HG03565 (cell line): ENCODE measurements at regions not wholly inside any gene's neighbourhood (a gene's known extent, or its start where the extent isn't known, plus 50 kb on each side); places are given as distances from the start of the nearest gene placed in this dataset.
"Not testable (repeated sequence)": the region's sequence is repeated elsewhere in the genome, so short reads cannot be mapped to it uniquely, and the experiment has no call there.

Source experiments
- ATAC-seq: cut with Tn5 transposase; IDR thresholded peaks from one replicate; pipeline ENCODE4 v1.9.1; 2021; ENCODE audit warnings: mild to moderate bottlenecking, moderate library complexity; ENCODE audit not compliant: unreplicated experiment

GRCh38 chr5:39720136-39720535 lies 295.4 kb upstream of the DAB2 start:
- no peak for ATAC-seq

GRCh38 chr5:39717176-39717897 lies 292.6 kb upstream of the DAB2 start:
- no peak for ATAC-seq

DNA sequence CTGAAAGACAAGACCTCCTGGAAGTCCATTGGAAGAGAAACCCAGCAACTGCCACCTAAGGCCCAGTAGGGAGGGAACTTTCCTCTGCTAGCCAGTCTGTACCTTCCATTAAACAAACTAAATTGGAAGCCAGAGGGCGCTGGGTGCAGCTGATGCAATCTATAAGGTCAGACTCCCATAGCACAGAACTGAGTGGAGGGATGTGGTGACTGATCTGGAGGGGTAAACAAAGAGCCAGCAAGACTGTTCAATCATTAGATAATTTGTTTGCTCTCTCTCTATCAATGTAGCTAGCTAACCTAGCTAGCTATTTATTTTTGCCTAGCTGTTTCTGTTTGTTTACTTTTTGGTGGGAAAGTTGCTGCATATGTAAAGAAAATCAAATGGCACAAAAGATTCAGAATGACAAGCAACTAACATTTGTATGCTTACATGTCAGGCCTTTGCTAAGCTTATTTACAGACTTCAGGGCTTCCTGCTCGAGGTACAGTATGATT lies 291.8 kb upstream of the DAB2 start:
- ATAC-seq: no peak

GRCh38 chr5:39714036-39714698 lies 289.4 kb upstream of the DAB2 start:
- ATAC-seq: no peak

DNA sequence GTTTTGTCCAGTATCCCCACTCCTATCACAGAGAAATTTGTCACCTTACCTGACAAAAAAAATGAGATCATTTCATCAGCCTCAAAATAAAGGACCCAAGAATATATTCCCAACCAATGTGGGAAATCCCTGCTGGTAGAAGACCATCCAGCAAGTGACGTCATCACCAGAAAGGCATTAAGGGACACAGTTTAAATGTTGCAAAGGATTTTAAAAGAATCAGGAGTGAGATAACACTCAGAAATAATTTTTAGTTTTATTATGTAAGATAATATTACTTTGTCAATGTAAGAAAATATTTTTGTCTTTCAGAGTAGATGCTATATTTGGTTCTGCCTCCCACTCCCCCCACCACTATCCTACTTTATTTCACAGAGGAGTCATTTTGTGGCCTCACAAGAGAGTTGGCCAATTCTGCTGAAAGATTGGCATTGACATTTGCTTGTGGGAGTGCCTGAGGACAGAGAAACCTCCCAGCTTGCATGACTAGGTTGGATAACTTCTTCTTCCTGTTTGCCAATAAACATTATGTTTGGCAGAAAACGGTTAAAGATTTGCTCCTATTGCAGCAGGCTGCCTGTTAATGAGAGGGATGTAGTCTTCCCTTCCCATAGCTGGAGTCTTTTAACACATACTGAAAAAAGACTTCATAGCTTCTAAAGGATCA lies 288.6 kb upstream of the DAB2 start:
- no peak for ATAC-seq

DNA sequence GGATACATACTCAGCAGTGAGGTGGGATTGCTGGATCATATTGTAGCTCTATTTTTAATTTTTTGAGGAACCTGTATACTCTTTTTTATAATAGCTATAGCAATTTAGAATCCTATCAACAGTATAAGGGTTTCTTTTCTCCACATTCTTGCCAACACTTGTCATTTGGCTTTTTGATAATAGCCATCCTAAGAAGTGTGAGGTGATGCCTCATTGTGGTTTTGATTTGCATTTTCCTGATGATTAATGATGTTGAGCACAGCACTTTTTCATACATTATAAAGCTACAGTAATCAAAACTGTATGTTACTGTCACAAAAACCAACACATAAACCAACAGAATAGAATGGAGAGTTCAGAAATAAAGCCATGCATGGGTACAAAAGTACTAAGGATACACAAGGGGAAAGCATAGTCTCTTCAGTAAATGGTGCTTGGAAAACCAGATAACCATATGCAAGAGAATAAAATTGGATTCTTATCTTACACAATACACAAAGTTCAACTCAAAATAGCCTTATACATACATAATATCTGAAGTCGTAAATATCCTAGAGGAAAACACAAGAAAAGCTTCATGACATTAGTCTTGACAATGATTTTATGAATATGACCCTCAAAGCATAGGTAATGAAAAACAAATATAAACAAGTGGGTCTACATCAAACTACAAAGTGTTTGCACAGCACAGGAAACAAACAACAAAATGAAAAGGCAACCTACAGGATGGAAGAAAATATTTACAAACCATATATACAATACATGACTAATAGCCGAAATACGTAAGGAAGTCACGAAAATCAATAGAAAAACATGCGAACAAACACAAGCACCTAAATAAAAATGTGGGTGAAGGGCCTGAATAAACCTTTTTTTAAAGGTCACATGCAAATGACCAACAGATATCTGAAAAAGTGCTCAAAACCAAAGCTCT lies 287.8 kb upstream of the DAB2 start:
- no peak for ATAC-seq

DNA sequence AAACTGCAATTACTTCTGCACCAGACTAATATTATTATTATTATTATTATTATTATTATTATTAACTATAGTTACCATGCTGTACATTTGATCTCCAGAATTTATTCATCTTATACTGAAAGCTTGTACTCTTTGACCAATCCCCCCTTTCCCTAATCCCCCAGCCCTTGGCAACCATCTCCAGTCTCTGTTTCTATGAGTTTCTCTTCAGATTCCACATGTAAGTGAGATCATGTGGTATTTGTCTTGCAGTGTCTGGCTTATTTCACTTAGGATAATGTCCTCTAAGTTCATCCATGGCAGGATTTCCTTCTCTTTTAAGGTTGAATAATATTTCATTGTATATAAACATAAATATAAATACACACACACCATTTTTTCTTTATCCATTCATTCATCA lies 287.0 kb upstream of the DAB2 start:
- no peak for ATAC-seq

DNA sequence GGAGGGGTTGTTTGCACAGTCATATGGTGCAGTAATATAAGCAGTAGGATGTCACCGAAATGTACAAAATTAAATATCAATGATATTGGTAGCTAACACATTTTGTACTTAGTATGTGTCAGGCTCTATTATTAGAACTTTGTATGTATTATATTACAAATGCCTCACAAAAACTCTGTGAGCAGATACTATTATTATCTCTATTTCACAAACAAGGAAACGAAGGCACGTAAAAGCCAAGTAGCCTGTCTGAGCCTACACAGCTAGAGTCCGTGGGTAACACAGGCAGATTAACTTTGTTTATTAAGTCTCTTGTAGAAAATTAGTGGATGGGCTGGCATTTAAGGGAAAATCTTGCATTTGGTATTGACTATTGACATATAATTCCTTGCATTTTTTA lies 284.3 kb upstream of the DAB2 start:
- ATAC-seq: no peak

DNA sequence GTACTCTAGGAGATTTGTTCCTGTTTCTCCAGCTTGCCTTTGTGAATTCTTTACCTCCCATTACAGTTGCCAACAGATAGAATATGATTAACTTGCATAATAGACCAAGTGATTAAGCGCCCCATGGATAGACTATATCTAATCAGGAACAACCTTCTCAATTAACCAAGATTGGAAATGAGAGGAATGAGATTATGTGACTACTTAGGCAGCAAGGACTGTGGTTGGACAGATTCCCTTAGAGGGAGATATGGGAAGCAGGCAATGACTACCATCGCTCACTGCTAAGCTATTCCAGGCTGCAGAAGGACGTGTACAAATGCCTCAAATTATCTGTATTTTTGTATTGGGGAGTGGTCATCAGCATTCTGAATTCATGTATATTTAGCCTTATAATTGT lies 278.1 kb upstream of the DAB2 start:
- ATAC-seq: no peak

GRCh38 chr5:39700523-39700922 lies 275.7 kb upstream of the DAB2 start:
- no peak for ATAC-seq

GRCh38 chr5:39698838-39699560 lies 274.2 kb upstream of the DAB2 start:
- no peak for ATAC-seq

DNA sequence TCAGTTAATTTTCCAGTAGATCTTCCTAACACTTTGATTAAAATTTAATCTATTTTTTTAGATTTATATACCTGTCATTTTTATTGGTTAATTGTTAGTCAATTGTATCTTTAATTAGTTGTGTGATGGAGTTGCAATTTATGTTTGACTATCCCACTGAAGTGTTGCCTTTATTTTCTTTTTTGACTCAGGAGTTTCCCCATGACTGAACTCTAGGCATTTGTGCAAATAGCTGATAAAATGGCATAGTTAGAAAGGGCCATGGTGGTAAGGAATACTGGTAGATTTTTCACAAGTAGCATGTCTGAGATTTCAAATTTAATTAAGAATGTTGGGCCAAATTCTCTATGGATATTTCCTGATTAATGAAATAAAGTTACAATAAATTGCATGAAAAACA lies 273.1 kb upstream of the DAB2 start:
- no peak for ATAC-seq

- no peak for ATAC-seq
Observed at GRCh38 chr5:39696672-39697398, 272.1 kb upstream of the DAB2 start.

DNA sequence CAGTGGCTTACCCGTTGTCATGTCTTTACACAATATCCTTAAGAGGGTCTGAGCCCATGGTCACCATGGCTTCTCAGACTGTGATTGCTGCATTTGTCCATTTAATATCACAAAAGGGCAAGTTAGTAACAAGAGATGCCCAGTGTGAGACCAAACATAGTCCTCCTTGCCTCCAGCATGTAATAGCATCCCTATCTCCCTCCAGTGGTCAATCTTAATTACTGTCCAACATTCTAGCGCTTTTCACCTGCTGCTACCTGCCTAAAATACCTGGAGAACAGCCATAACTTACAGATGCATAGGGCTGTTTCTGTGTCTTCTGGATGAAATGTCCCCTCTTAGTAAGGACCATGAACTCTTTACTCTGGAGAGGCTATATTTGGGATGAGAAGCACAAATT lies 267.2 kb upstream of the DAB2 start:
- no peak for ATAC-seq

DNA sequence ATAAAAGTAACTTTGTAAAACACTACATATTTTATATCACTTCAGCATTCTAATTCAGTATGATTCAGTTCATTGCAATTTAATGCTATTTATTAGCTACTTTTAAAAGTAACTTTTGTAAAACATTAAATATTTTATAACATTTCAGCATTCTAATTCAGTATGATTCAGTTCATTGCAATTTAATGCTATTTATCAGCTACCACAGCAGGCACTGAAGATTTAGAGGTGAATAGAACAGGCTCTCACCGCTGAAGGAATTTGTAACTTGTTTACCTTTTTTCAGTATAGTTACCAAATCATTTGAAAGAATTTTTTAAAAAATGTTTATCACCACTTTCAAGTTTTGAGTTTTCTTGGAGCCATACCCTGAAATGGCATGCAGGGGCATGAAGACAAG lies 266.4 kb upstream of the DAB2 start:
- no peak for ATAC-seq

DNA sequence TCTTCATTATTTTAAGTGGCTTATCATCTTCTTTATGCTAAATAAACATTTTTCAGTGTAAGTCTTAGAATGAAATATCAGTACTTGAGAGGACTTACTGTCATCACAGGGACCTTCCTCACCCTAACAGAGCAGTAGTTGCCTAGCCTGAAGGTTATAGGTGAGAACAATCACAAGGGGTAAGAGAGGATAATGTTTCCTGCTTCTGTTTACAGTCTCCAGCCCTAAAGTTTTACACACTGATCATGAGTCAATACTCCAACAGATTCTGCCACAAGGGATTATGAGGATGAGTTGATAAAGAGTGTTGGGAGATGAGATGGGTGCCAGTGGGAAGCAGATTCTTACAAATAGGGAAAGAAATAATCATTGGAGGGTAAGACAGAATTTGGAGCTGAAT lies 265.1 kb upstream of the DAB2 start:
- no peak for ATAC-seq

DNA sequence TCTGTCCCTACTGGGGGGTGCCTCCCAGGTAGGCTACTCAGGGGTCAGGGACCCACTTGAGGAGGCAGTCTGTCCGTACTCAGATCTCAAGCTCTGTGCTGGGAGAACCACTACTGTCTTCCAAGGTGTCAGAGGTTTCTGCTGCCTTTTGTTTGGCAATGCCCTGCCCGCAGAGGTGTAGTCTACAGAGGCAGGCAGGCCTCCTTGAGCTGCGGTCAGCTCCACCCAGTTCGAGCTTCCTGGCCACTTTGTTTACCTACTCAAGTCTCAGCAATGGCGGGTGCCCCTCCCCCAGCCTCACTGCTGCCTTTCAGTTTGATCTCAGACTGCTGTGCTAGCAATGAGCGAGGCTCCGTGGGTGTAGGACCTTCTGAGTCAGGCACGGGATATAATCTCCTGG lies 263.1 kb upstream of the DAB2 start:
- not testable (repeated sequence) for ATAC-seq

GRCh38 chr5:39680213-39680612 lies 255.4 kb upstream of the DAB2 start:
- ATAC-seq: no peak

- ATAC-seq: no peak
Observed at GRCh38 chr5:39678534-39678933, 253.8 kb upstream of the DAB2 start.

DNA sequence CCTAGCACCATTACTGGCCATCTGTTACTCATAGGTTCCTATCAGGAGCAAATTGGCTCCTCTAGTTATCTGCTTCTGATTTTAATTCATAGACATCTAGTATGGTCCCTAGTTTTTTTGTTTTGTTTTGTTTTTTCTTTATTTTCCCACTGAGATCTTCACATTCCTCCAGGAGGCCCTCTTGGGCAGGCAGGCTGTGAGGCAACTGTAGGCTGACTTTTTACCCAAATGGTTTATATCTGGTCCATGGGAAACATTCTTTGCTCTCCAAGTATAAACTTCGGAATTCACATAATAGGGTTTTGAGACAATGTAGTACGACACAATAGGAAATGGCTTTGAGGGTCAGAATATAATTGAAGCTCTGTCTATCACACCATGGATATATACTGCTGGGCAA lies 250.9 kb upstream of the DAB2 start:
- ATAC-seq: no peak
